Lower leg skin (tissue), 3 donors: ENCODE measurements at regions not wholly inside any gene's neighbourhood (a gene's known extent, or its start where the extent isn't known, plus 50 kb on each side); places are given as distances from the start of the nearest gene placed in this dataset.

Experiments
- CTCF ChIP-seq, 3 donors: fragments of 450-650 bp; IDR thresholded peaks; one replicate each; pipeline ENCODE4 v1.5.1; 2016; ENCODE audit warnings: antibody characterized with exemption in 3 of 3, mild to moderate bottlenecking in 3 of 3, moderate library complexity in 2 of 3
- POLR2A ChIP-seq, 2 donors: fragments of 450-650 bp; IDR thresholded peaks; one replicate each; pipeline ENCODE4 v1.6.1; 2016 to 2017; ENCODE audit warnings: antibody characterized with exemption in 2 of 2, mild to moderate bottlenecking in 1 of 2, moderate library complexity in 1 of 2

- TF ChIP-seq CTCF (IDR thresholded peaks at IDR 0.05) (no peak), POLR2A (IDR thresholded peaks at IDR 0.05) (no peak)
Observed at GRCh38 chr10:2541176-2541575, 526.2 kb upstream of the PFKP start.
